KMS-11 (cell line): ENCODE measurements at regions not wholly inside any gene's neighbourhood (a gene's known extent, or its start where the extent isn't known, plus 50 kb on each side); places are given as distances from the start of the nearest gene placed in this dataset.

Experiments
- H2AFZ ChIP-seq: fragments of 200-600 bp; sonication (generic); 2 replicates; pipeline ENCODE4 v1.6.1; 2016; ENCODE audit warnings: antibody characterized with exemption, mixed run types, low read depth
- H3K27ac ChIP-seq: fragments of 200-600 bp; sonication (generic); 2 replicates; pipeline ENCODE4 v1.6.1; 2016; ENCODE audit warnings: mild to moderate bottlenecking, mixed run types
- H3K27me3 ChIP-seq: fragments of 200-600 bp; sonication (generic); 2 replicates; pipeline ENCODE4 v1.6.1; 2017; ENCODE audit warnings: mild to moderate bottlenecking, low read depth, mixed run types, moderate library complexity; ENCODE audit not compliant: insufficient read depth
- H3K36me3 ChIP-seq: fragments of 200-600 bp; sonication (generic); 2 replicates; pipeline ENCODE4 v1.6.1; 2017; ENCODE audit warnings: mild to moderate bottlenecking, mixed run types; ENCODE audit not compliant: insufficient read depth
- H3K4me1 ChIP-seq: fragments of 200-600 bp; sonication (generic); 2 replicates; pipeline ENCODE4 v1.6.1; 2016; ENCODE audit warnings: mild to moderate bottlenecking, low read depth, mixed run types; ENCODE audit not compliant: poor library complexity, severe bottlenecking
- H3K4me2 ChIP-seq: fragments of 200-600 bp; sonication (generic); 2 replicates; pipeline ENCODE4 v1.7.0; 2016; ENCODE audit warnings: mild to moderate bottlenecking, mixed run types
- H3K4me3 ChIP-seq: fragments of 200-600 bp; sonication (generic); IDR thresholded peaks from 2 replicates; pipeline ENCODE4 v1.6.1; 2017; ENCODE audit warnings: low read depth, low read length, mixed read lengths; ENCODE audit not compliant: insufficient read depth
- H3K79me2 ChIP-seq: fragments of 200-600 bp; sonication (generic); 2 replicates; pipeline ENCODE4 v1.6.1; 2016; ENCODE audit warnings: low read depth, mixed run types; ENCODE audit not compliant: insufficient read depth
- H3K9ac ChIP-seq: fragments of 200-600 bp; sonication (generic); 2 replicates; pipeline ENCODE4 v1.6.1; 2016; ENCODE audit warnings: mild to moderate bottlenecking, mixed run types
- H4K20me1 ChIP-seq: fragments of 200-600 bp; sonication (generic); 2 replicates; pipeline ENCODE4 v1.6.1; 2016; ENCODE audit warnings: mild to moderate bottlenecking, mixed run types; ENCODE audit not compliant: insufficient read depth
- CTCF ChIP-seq: fragments of 200-600 bp; sonication (generic); conservative IDR thresholded peaks from 2 replicates; pipeline ENCODE4 v1.6.1; 2017; ENCODE audit warnings: low read depth, mild to moderate bottlenecking, antibody characterized with exemption, low read length, moderate library complexity, mixed read lengths

DNA sequence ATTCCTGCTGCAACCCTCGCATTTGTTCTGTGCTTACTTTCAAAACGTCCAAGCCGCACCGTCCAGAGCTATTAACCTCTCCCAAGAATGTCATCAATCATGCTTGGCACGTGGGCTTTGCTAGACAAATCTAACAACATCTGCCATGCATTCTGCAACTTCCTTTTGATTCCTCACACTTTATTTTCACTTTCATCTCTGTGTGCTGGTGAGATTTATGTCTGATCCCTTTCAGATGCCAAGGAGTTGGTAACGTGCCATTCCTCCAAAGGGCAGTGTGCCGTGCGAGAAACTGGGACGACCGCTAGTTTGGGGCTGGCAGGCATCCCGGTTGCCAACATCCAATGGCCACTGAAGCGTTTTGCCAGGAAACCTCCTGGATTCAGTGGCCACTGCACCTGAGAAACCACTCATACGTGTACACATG is 230.0 kb upstream of the PARD3B start:
- TF ChIP-seq CTCF: no peak
- no peak overlapping the region for H3K9ac ChIP-seq
- H3K4me2 ChIP-seq: no peak overlapping the region
- no peaks in the 10 kb centered on the region for H3K4me1 ChIP-seq
- H3K79me2 ChIP-seq: no peaks in the 10 kb centered on the region
- no peak overlapping the region for H3K4me3 ChIP-seq
- H2AFZ ChIP-seq: no peak overlapping the region
- H3K36me3 ChIP-seq: no peaks in the 10 kb centered on the region
- H3K27me3 ChIP-seq: no peaks in the 10 kb centered on the region
- no peak overlapping the region for H3K27ac ChIP-seq
- no peaks in the 10 kb centered on the region for H4K20me1 ChIP-seq

DNA sequence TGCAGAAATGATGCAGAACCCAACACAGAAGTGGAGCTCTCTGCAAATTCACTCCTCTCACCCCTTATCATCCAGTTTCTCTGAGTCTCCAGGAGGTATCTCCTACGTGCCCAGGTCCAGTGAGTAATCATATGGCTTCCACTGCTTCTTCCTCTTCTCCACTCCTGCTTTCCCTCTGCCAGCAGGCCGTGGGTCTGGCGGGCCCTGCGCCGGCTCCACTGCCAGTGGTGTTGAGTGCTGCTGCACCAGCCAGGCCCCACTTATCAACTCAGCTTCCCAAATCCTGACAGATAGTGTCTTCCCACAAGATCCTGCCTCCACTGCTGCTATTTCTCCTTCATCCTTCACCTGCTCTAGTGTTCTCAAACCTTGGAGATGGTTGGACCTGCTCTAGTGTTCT is 227.6 kb upstream of the PARD3B start:
- Histone ChIP-seq H3K36me3 (no peaks in the 10 kb centered on the region), H4K20me1 (no peaks in the 10 kb centered on the region), H3K4me2 (no peak overlapping the region), H3K4me3 (no peak overlapping the region), H3K4me1 (no peaks in the 10 kb centered on the region), H3K9ac (no peak overlapping the region), H3K27ac (no peak overlapping the region), H3K79me2 (no peaks in the 10 kb centered on the region), H2AFZ (no peak overlapping the region), H3K27me3 (no peaks in the 10 kb centered on the region)
- no peak for TF ChIP-seq CTCF

- Histone ChIP-seq H3K36me3 (no peaks in the 10 kb centered on the region), H3K4me1 (no peaks in the 10 kb centered on the region), H2AFZ (no peak overlapping the region), H3K79me2 (no peaks in the 10 kb centered on the region), H3K9ac (no peak overlapping the region), H3K4me2 (no peak overlapping the region), H4K20me1 (no peaks in the 10 kb centered on the region), H3K27me3 (no peaks in the 10 kb centered on the region), H3K27ac (no peak overlapping the region), H3K4me3 (no peak overlapping the region)
- no peak for TF ChIP-seq CTCF
Observed at GRCh38 chr2:204321027-204321800, 224.1 kb upstream of the PARD3B start.

DNA sequence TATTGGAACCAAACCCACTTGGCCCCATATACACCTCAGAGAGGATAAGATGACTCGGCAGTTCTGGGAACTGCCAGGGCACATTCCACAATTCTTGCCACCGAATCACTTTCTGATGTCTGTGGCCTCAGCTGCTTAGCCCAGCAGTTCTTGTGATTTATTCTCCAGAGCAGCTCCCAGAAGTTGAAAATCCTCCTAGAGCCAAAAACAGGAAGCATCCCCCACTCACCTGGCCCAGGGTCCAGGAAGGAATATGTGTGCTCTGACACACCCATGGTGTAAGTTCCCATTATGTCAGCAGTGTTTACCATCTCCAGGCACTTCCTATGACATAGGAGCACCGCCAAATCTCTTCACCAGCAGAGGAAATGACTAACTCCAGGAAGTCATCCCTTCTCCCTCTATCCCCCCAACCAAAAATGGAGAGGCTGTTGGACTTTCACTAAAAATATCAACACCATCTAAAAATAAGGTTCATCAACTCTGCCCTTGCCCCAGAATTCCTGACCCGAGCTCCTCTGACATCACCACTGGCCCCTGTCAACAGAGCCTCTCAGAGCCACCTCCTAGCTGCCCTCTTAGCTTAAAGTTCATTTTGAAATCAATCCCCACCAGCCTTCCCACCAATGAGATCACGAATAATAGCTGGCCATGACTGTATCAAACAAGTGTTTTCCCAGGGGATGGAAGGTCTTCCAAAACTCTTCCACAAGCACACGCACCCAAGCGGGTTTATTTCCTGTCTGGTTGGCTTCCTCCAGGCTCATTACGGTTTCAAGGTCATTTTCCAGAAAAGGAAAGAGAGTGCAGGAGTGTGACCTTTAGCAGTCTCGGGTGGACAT is 223.1 kb upstream of the PARD3B start:
- TF ChIP-seq CTCF: no peak
- Histone ChIP-seq H3K36me3 (no peaks in the 10 kb centered on the region), H3K4me3 (no peak overlapping the region), H3K4me2 (no peak overlapping the region), H3K27me3 (no peaks in the 10 kb centered on the region), H3K4me1 (no peaks in the 10 kb centered on the region), H3K27ac (no peak overlapping the region), H3K79me2 (no peaks in the 10 kb centered on the region), H4K20me1 (no peaks in the 10 kb centered on the region), H2AFZ (no peak overlapping the region), H3K9ac (no peak overlapping the region)
